Uterus (tissue), 2 donors: ENCODE measurements at regions not wholly inside any gene's neighbourhood (a gene's known extent, or its start where the extent isn't known, plus 50 kb on each side); places are given as distances from the start of the nearest gene placed in this dataset.

Experiments
- CTCF ChIP-seq, 4 experiments: fragments of 200-600 bp in 2 of 4; fragments of 450-650 bp in 2 of 4; sonication (generic) in 2 of 4; IDR thresholded peaks; one replicate each; pipeline ENCODE4 v1.5.1; 2016 to 2019; ENCODE audit warnings: antibody characterized with exemption in 4 of 4, mild to moderate bottlenecking in 2 of 4, moderate library complexity in 1 of 4
- POLR2A ChIP-seq, 2 donors: fragments of 450-650 bp; IDR thresholded peaks; one replicate each; pipeline ENCODE4 v1.6.1; 2016; ENCODE audit warnings: antibody characterized with exemption in 2 of 2, mild to moderate bottlenecking in 1 of 2, moderate library complexity in 1 of 2

GRCh38 chr6:21931641-21932335 is 338.2 kb downstream of the SOX4 start:
- TF ChIP-seq POLR2A (IDR thresholded peaks at IDR 0.05): no peak
- TF ChIP-seq CTCF (IDR thresholded peaks at IDR 0.05): no peak
